HEK293 (cell line): ENCODE measurements at regions not wholly inside any gene's neighbourhood (a gene's known extent, or its start where the extent isn't known, plus 50 kb on each side); places are given as distances from the start of the nearest gene placed in this dataset.

Source experiments
- CTCF ChIA-PET: fragments of 350-600 bp; formaldehyde crosslinking; extraction: SDS; loops from one replicate; lab custom pipeline; 2021; ENCODE audit warnings: antibody characterized with exemption; lab: Yijun Ruan, JAX
- POLR2A ChIA-PET: fragments of 300-600 bp; formaldehyde crosslinking; extraction: SDS; loops from one replicate; lab custom pipeline; 2020; ENCODE audit warnings: antibody characterized with exemption, inconsistent platforms; lab: Yijun Ruan, JAX
- H3K27ac ChIP-seq: fragments of 200-500 bp; sonication (Bioruptor generic); 2 replicates; pipeline ENCODE4 v1.5.1; 2014; ENCODE audit warnings: low read depth, low read length, control low read depth, inconsistent platforms; ENCODE audit errors: extremely low read depth
- H3K36me3 ChIP-seq, 2 experiments: fragments of 200-500 bp in 1 of 2; sonication (Bioruptor generic) in 1 of 2; 1 replicate in 1 of 2; 2 replicates in 1 of 2; pipeline ENCODE4 v1.5.1; 2014 to 2017; ENCODE audit warnings: inconsistent platforms in 2 of 2, low read length in 2 of 2; ENCODE audit not compliant: control insufficient read depth in 2 of 2, insufficient read depth in 1 of 2
- H3K4me1 ChIP-seq: fragments of 200-500 bp; sonication (Bioruptor generic); 2 replicates; pipeline ENCODE4 v1.5.1; 2014; ENCODE audit warnings: mild to moderate bottlenecking, low read length, inconsistent platforms; ENCODE audit not compliant: control insufficient read depth, insufficient read depth
- H3K4me3 ChIP-seq: 2 replicates; pipeline ENCODE4 v1.5.1; 2011; ENCODE audit warnings: low read depth, mild to moderate bottlenecking, control low read depth, low read length, moderate library complexity
- H3K9me3 ChIP-seq: fragments of 200-500 bp; sonication (Bioruptor generic); 2 replicates; pipeline ENCODE4 v1.5.1; 2014; ENCODE audit warnings: low read depth, low read length, inconsistent platforms; ENCODE audit not compliant: control insufficient read depth, insufficient read depth
- HOXA7 ChIP-seq: sonication (generic); formaldehyde crosslinking; IDR thresholded peaks from 2 replicates; pipeline ENCODE4 v1.8.1; 2022; ENCODE audit warnings: missing genetic modification reagents, borderline replicate concordance
- KLF16 ChIP-seq: fragments of 450-650 bp; formaldehyde crosslinking; IDR thresholded peaks from 2 replicates; pipeline ENCODE4 v1.5.1; 2017; ENCODE audit warnings: missing biosample characterization, missing genetic modification characterization
- MYNN ChIP-seq: fragments of 450-650 bp; formaldehyde crosslinking; IDR thresholded peaks from 2 replicates; pipeline ENCODE4 v1.5.1; 2016; ENCODE audit warnings: missing biosample characterization, missing genetic modification characterization, borderline replicate concordance
- MZF1 ChIP-seq: fragments of 450-650 bp; formaldehyde crosslinking; IDR thresholded peaks from 2 replicates; pipeline ENCODE4 v1.5.1; 2017; ENCODE audit warnings: missing biosample characterization, missing genetic modification characterization, borderline replicate concordance
- REPIN1 ChIP-seq: fragments of 450-650 bp; formaldehyde crosslinking; IDR thresholded peaks from 2 replicates; pipeline ENCODE4 v1.5.1; 2017; ENCODE audit warnings: missing biosample characterization, missing genetic modification characterization, low read depth
- ZFHX2 ChIP-seq: fragments of 450-650 bp; formaldehyde crosslinking; conservative IDR thresholded peaks from 2 replicates; pipeline ENCODE4 v1.5.1; 2016; ENCODE audit warnings: missing biosample characterization, missing genetic modification characterization
- ZNF140 ChIP-seq: fragments of 450-650 bp; formaldehyde crosslinking; IDR thresholded peaks from 2 replicates; pipeline ENCODE4 v1.5.1; 2016; ENCODE audit warnings: missing biosample characterization, missing genetic modification characterization
- ZNF157 ChIP-seq: fragments of 450-650 bp; formaldehyde crosslinking; IDR thresholded peaks from 2 replicates; pipeline ENCODE4 v1.5.1; 2016; ENCODE audit warnings: missing biosample characterization, missing genetic modification characterization
- ZNF221 ChIP-seq: fragments of 450-650 bp; formaldehyde crosslinking; IDR thresholded peaks from 2 replicates; pipeline ENCODE4 v1.5.1; 2017; ENCODE audit warnings: missing biosample characterization, missing genetic modification characterization, borderline replicate concordance
- ZNF239 ChIP-seq: fragments of 450-650 bp; formaldehyde crosslinking; IDR thresholded peaks from 2 replicates; pipeline ENCODE4 v1.5.1; 2016; ENCODE audit warnings: missing biosample characterization, missing genetic modification characterization
- ZNF350 ChIP-seq: fragments of 450-650 bp; formaldehyde crosslinking; IDR thresholded peaks from 2 replicates; pipeline ENCODE4 v1.5.0; 2017; ENCODE audit warnings: missing biosample characterization, mild to moderate bottlenecking, missing genetic modification characterization
- ZNF394 ChIP-seq: fragments of 450-650 bp; formaldehyde crosslinking; IDR thresholded peaks from 2 replicates; pipeline ENCODE4 v1.5.1; 2016; ENCODE audit warnings: missing biosample characterization, missing genetic modification characterization, mild to moderate bottlenecking, moderate library complexity, borderline replicate concordance
- ZNF555 ChIP-seq: fragments of 450-650 bp; formaldehyde crosslinking; conservative IDR thresholded peaks from 2 replicates; pipeline ENCODE4 v1.5.1; 2017; ENCODE audit warnings: missing biosample characterization, mild to moderate bottlenecking, missing genetic modification characterization, inconsistent platforms
- ZNF596 ChIP-seq: fragments of 450-650 bp; IDR thresholded peaks from 2 replicates; pipeline ENCODE4 v1.5.0; 2018; ENCODE audit warnings: missing biosample characterization, mild to moderate bottlenecking, missing genetic modification characterization, moderate library complexity
- ZNF707 ChIP-seq: fragments of 450-650 bp; formaldehyde crosslinking; IDR thresholded peaks from 2 replicates; pipeline ENCODE4 v1.5.1; 2016; ENCODE audit warnings: missing biosample characterization, missing genetic modification characterization
- ZNF791 ChIP-seq: fragments of 450-650 bp; formaldehyde crosslinking; IDR thresholded peaks from 2 replicates; pipeline ENCODE4 v1.5.1; 2016; ENCODE audit warnings: missing biosample characterization, missing genetic modification characterization
- ZXDB ChIP-seq: fragments of 450-650 bp; formaldehyde crosslinking; IDR thresholded peaks from 2 replicates; pipeline ENCODE4 v1.5.1; 2016; ENCODE audit warnings: missing biosample characterization, missing genetic modification characterization

DNA sequence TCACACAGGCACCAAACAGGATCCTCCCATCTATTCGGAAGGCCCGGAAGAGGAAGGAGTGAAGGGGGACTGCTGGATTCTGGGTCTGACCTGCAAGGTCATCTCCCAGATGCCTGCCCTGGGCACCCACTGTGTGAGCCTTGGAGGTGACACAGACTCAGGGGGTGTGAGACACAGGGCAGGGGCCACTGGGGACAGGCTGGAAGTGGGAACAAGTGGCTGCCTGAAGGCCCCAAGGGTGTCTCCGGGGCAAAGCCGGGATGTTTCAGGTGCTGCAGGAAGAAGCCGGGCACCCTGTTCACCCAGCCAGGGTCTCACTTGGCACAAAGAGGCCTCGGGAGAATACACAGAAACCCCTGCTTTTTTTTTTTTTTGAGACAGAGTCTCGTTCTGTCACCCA, 385.5 kb downstream of the CTTN start (continued):
- no peak for TF ChIP-seq ZNF157
- no peak for TF ChIP-seq KLF16 (tag by site-specific recombination)
- no peak for TF ChIP-seq ZNF791 (tag by site-specific recombination)

DNA sequence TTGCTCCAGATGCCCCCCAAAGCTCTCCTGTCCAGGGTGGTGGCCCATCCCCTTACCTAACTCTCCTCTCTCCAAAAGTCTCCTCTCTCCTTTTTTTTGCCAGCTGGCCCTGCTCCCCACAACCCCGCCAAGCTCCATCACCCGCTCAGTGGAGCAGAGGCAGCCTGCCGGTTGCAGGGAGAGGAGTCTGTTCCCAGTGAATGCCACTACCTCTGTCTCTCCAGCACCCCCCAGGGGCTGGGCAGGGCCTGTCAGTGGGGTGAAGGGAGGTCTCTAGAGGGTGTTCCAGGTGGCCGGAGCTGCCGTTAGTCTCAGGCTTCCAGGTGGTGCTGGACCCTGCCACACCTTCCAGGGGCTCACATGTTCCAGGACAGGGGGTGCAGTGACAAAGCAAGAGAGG, 387.0 kb downstream of the CTTN start:
- CTCF ChIA-PET: no interaction called here
- Histone ChIP-seq H3K36me3 (no peaks in the 10 kb centered on the region), H3K27ac (no peak overlapping the region), H3K4me1 (no peaks in the 10 kb centered on the region), H3K9me3 (no peaks in the 10 kb centered on the region), H3K4me3 (no peak overlapping the region)
- TF ChIP-seq ZNF221 (tag by site-specific recombination) (no peak), ZNF394 (tag by site-specific recombination) (no peak), ZNF596 (no peak), ZNF239 (no peak)
- POLR2A ChIA-PET: no interaction called here

DNA sequence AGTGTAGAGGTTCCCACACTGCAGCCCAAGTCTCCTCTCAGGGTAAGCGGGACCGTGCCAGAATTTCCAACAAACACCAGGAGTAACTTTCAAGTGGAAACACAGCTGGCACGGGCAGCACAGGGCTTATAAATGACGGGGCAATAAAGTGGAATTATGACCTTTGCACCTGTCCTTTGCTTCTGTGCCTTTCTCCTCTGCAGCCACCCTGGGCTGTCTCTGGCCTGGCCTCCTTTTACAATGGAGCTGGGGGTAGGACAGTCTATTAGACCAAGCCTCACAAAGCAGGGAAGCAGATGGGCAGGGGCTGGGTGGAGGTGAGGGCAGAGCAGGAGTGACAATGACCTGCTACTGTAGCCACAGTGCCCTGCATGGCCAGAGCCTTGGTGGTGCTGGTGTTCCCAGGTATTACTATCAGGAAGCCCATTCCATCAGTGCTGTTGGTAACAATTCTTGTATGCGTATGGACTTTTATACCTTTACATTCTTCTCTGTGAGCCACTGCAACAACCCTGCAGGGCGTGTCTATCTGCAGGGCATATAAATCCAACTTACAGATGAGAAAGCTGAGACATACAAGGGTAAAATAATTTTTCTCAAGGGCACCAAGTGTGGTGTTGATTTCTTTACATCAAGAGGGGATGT, 387.8 kb downstream of the CTTN start:
- H3K27ac ChIP-seq: no peak overlapping the region
- no peak overlapping the region for H3K4me3 ChIP-seq
- no peaks in the 10 kb centered on the region for H3K36me3 ChIP-seq
- ChIA-PET POLR2A (no interaction called here), CTCF (no interaction called here)
- TF ChIP-seq REPIN1 (tag by site-specific recombination): no peak
- no peak for TF ChIP-seq ZNF140
- no peak for TF ChIP-seq ZNF350 (tag by site-specific recombination)
- TF ChIP-seq ZNF555 (tag by site-specific recombination): no peak
- no peak for TF ChIP-seq MYNN (tag by site-specific recombination)
- no peak for TF ChIP-seq ZNF707 (tag by site-specific recombination)
- no peaks in the 10 kb centered on the region for H3K4me1 ChIP-seq
- no peaks in the 10 kb centered on the region for H3K9me3 ChIP-seq

DNA sequence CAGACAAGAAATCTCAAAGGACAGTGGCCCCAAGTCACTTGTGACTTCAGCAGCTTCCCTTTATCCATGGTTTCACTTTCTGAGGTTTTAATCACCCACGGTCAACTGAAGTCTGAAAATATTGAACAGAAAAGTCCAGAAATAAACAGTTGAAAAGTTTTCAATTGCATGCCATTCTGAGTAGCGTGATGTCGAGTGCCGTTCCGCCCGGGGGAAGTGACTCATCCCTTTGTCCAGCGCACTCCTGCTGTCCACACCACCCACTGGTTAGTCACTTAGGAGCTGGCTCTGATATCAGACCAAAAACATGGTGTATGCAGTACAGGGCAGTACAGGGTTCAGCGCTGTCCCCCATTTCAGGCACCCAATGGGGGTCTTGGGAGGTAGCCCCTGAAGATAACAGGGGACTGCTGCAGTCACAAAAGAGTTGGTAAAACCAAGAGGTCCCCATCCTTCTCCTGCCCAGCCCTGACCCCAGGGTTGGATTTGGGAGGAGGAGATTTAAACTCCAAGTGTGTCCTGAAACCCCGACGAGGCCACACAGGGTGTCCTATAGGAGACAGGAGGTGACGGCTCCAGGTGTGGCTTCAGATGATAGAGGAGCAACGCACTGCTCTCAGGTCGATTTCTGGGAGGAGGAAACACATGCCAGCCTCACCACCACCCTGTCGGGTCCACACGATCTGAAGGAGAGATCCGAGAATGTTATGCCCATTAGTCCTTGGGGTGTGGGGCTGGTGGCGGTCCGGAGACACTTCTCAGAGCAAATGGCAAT, 390.1 kb downstream of the CTTN start:
- CTCF ChIA-PET: interaction anchor here (0.6 to 0.7 kb wide), 3 partner anchors 30 to 339 kb away, joined by 3 read pairs; no protein-coding TSS in a partner anchor
- H3K36me3 ChIP-seq: no peaks in the 10 kb centered on the region
- TF ChIP-seq HOXA7 (CRISPR knock-in tag): no peak
- TF ChIP-seq MZF1 (tag by site-specific recombination): no peak
- 0 out of 2 replicates have a peak, but pooled peaks have one; percentile 8 for TF ChIP-seq ZFHX2 (tag by site-specific recombination)
- TF ChIP-seq ZXDB (tag by site-specific recombination): no peak
- no peaks in the 10 kb centered on the region for H3K4me1 ChIP-seq
- POLR2A ChIA-PET: no interaction called here
- H3K27ac ChIP-seq: no peak overlapping the region
- H3K4me3 ChIP-seq: no peak overlapping the region
- no peaks in the 10 kb centered on the region for H3K9me3 ChIP-seq
